C1 segment of cervical spinal cord (tissue), 14 donors: ENCODE measurements at regions not wholly inside any gene's neighbourhood (a gene's known extent, or its start where the extent isn't known, plus 50 kb on each side); places are given as distances from the start of the nearest gene placed in this dataset.

ENCODE experiments used
- DNase-seq, 14 donors: peaks; one replicate each; lab custom pipeline; 2025; lab: John Stamatoyannopoulos, UW

GRCh38 chr2:150907466-150907865 lies 354.2 kb downstream of the RBM43 start:
- DNase-seq, result no peak

- DNase-seq, result no peak
These were observed 358.2 kb downstream of the RBM43 start for GRCh38 chr2:150903461-150903860.

GRCh38 chr2:150903055-150903454 lies 358.6 kb downstream of the RBM43 start:
- no peak for DNase-seq

GRCh38 chr2:150900913-150901312 lies 360.8 kb downstream of the RBM43 start:
- DNase-seq, result no peak

GRCh38 chr2:150895968-150896367 lies 365.7 kb downstream of the RBM43 start:
- DNase-seq, result no peak

- DNase-seq, result no peak
These were observed 372.5 kb downstream of the RBM43 start for GRCh38 chr2:150889141-150889540.

GRCh38 chr2:150888337-150888736 lies 373.3 kb downstream of the RBM43 start:
- no peak for DNase-seq

- no peak for DNase-seq
These were observed 373.7 kb downstream of the RBM43 start for GRCh38 chr2:150887926-150888325.

- DNase-seq, result no peak
These were observed 375.8 kb downstream of the RBM43 start for GRCh38 chr2:150885774-150886386.

- DNase-seq, result no peak
These were observed 376.4 kb downstream of the RBM43 start for GRCh38 chr2:150885236-150885635.

GRCh38 chr2:150883613-150883895 lies 378.1 kb downstream of the RBM43 start:
- DNase-seq, result no peak

- no peak for DNase-seq
These were observed 378.7 kb downstream of the RBM43 start for GRCh38 chr2:150882751-150883612.

- no peak for DNase-seq
These were observed 380.7 kb downstream of the RBM43 start for GRCh38 chr2:150880986-150881385.

- no peak for DNase-seq
These were observed 383.3 kb downstream of the RBM43 start for GRCh38 chr2:150878356-150878755.

- DNase-seq, result no peak
These were observed 385.3 kb downstream of the RBM43 start for GRCh38 chr2:150876251-150876950.

GRCh38 chr2:150873396-150873772 lies 385.9 kb upstream of the RND3 start:
- no peak for DNase-seq

- no peak for DNase-seq
These were observed 385.4 kb upstream of the RND3 start for GRCh38 chr2:150872756-150873395.

GRCh38 chr2:150866431-150866830 lies 379.0 kb upstream of the RND3 start:
- no peak for DNase-seq

GRCh38 chr2:150863691-150864090 lies 376.2 kb upstream of the RND3 start:
- DNase-seq, result no peak

GRCh38 chr2:150860301-150860700 lies 372.8 kb upstream of the RND3 start:
- no peak for DNase-seq

GRCh38 chr2:150859877-150860276 lies 372.4 kb upstream of the RND3 start:
- DNase-seq, result no peak

GRCh38 chr2:150859162-150859561 lies 371.7 kb upstream of the RND3 start:
- DNase-seq, result no peak
